Activated CD4-positive, alpha-beta T cell treated with anti-CD3 and anti-CD28 coated beads for 36 hours (primary cell): ENCODE measurements at regions not wholly inside any gene's neighbourhood (a gene's known extent, or its start where the extent isn't known, plus 50 kb on each side); places are given as distances from the start of the nearest gene placed in this dataset.

Experiments
- ATAC-seq: fragments of 200-7000 bp; cut with Tn5 transposase; one replicate; pipeline ENCODE4 v1.10.0; 2021; ENCODE audit warnings: mild to moderate bottlenecking, moderate library complexity
- CTCF ChIA-PET: fragments of 350-600 bp; sonication (Branson Sonifier 250); formaldehyde crosslinking; loops from one replicate; lab custom pipeline; 2021; ENCODE audit warnings: antibody characterized with exemption; lab: Charles Lee
- POLR2A ChIA-PET: fragments of 350-600 bp; sonication (Branson Sonifier 250); formaldehyde crosslinking; loops from one replicate; lab custom pipeline; 2021; ENCODE audit warnings: antibody characterized with exemption, inconsistent platforms; lab: Charles Lee
- DNase-seq: peaks from one replicate; pipeline ENCODE4 v3.0.0-alpha.2; 2020
- H3K27ac Mint-ChIP-seq: one replicate; pipeline ENCODE4 v1.8.0; 2021; ENCODE audit warnings: mixed read lengths
- H3K27me3 Mint-ChIP-seq: one replicate; pipeline ENCODE4 v1.8.0; 2021; ENCODE audit warnings: mixed read lengths
- H3K36me3 Mint-ChIP-seq: one replicate; pipeline ENCODE4 v1.8.0; 2021; ENCODE audit warnings: low read depth, mixed read lengths
- H3K4me1 Mint-ChIP-seq: one replicate; pipeline ENCODE4 v1.8.0; 2021; ENCODE audit warnings: mixed read lengths
- H3K4me3 Mint-ChIP-seq: one replicate; pipeline ENCODE4 v1.8.0; 2021; ENCODE audit warnings: mild to moderate bottlenecking, moderate library complexity, mixed read lengths
- H3K9me3 Mint-ChIP-seq: one replicate; pipeline ENCODE4 v1.8.0; 2021; ENCODE audit warnings: low read depth, mixed read lengths
- intact Hi-C, 2 experiments: fragments of 100-400 bp; cut with DNase I in 1 of 2; cut with micrococcal nuclease in 1 of 2; formaldehyde crosslinking; loops; one replicate each; pipeline versions ENCODE4 v1.14.2 to v1.15.1; 2022 to 2024; cut with DNase I, micrococcal nuclease

DNA sequence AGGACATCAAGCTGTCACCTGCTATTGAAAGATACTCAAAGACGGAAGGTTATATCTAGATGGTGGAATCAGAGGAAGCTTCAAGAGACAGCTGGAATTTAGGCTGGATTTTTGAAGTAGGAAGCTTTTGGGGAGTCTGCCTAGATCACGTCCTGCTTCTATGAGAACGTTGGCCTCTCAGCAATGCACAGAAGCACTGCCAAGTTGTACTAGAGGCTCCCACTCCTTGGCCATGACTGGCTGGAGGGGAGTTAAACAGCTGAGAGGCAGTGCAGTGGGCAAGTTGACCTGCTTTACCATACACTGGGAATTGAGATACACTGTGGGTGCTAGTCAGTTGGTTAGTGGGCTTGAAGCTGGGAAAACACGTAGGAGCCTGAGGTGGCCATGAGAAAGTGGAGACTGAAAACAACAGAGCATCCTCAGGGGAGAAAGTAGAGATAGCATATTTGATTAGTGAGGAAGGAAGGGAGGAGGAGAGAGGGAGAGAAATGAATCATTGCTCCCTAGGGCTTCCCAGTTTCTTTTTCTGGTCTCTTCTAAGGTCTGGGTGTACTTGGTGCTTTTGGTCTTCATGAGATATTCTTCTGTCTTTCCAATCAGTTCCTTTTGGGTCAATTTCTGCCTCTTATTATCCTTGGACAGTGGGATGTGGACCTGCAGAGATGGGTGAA lies 110.8 kb downstream of the EMP1 start:
- no peaks in the 10 kb centered on the region for H3K4me1 Mint-ChIP-seq
- intact Hi-C loops: no loop called here
- DNase-seq (no peak), ATAC-seq (no peak)
- H3K36me3 Mint-ChIP-seq: no peaks in the 10 kb centered on the region
- ChIA-PET POLR2A (no interaction called here), CTCF (no interaction called here)
- H3K27me3 Mint-ChIP-seq: peaks cover 25% of the 10 kb centered on the region
- no peak overlapping the region for H3K4me3 Mint-ChIP-seq
- H3K27ac Mint-ChIP-seq: no peak overlapping the region
- no peaks in the 10 kb centered on the region for H3K9me3 Mint-ChIP-seq

- POLR2A ChIA-PET: no interaction called here
- ATAC-seq (no peak), DNase-seq (no peak)
- CTCF ChIA-PET: interaction anchor here (0.6 to 1.4 kb wide), 3 partner anchors 25 to 314 kb away, joined by 3 to 6 read pairs (median 3); no protein-coding TSS in a partner anchor
- Mint-ChIP-seq H3K27me3 (peaks cover 32% of the 10 kb centered on the region), H3K27ac (no peak overlapping the region), H3K4me3 (no peak overlapping the region), H3K4me1 (no peaks in the 10 kb centered on the region), H3K9me3 (no peaks in the 10 kb centered on the region), H3K36me3 (no peaks in the 10 kb centered on the region)
- intact Hi-C loops: no loop called here
Observed at GRCh38 chr12:13304924-13305323, 108.4 kb downstream of the EMP1 start.

- intact Hi-C loops: no loop called here
- Mint-ChIP-seq H3K27ac (no peak overlapping the region), H3K4me3 (no peak overlapping the region), H3K36me3 (no peaks in the 10 kb centered on the region), H3K4me1 (no peaks in the 10 kb centered on the region), H3K27me3 (peaks cover 24% of the 10 kb centered on the region), H3K9me3 (no peaks in the 10 kb centered on the region)
- CTCF ChIA-PET: interaction anchor here (1.0 to 1.1 kb wide), 2 partner anchors 12 to 63 kb away, joined by 3 to 4 read pairs; no protein-coding TSS in a partner anchor
- no peak for ATAC-seq
- POLR2A ChIA-PET: no interaction called here
- no peak for DNase-seq
Observed at GRCh38 chr12:13299457-13299856, 102.9 kb downstream of the EMP1 start.

- H3K4me3 Mint-ChIP-seq: no peak overlapping the region
- no peaks in the 10 kb centered on the region for H3K9me3 Mint-ChIP-seq
- H3K36me3 Mint-ChIP-seq: no peaks in the 10 kb centered on the region
- no peak overlapping the region for H3K27ac Mint-ChIP-seq
- DNase-seq: no peak
- ATAC-seq: no peak
- H3K4me1 Mint-ChIP-seq: no peaks in the 10 kb centered on the region
- ChIA-PET CTCF (no interaction called here), POLR2A (no interaction called here)
- intact Hi-C loops: no loop called here
- H3K27me3 Mint-ChIP-seq: peaks cover 6% of the 10 kb centered on the region
Observed at GRCh38 chr12:13293096-13293495, 96.6 kb downstream of the EMP1 start.

GRCh38 chr12:13289653-13290289 lies 93.2 kb downstream of the EMP1 start:
- no peak for ATAC-seq

DNA sequence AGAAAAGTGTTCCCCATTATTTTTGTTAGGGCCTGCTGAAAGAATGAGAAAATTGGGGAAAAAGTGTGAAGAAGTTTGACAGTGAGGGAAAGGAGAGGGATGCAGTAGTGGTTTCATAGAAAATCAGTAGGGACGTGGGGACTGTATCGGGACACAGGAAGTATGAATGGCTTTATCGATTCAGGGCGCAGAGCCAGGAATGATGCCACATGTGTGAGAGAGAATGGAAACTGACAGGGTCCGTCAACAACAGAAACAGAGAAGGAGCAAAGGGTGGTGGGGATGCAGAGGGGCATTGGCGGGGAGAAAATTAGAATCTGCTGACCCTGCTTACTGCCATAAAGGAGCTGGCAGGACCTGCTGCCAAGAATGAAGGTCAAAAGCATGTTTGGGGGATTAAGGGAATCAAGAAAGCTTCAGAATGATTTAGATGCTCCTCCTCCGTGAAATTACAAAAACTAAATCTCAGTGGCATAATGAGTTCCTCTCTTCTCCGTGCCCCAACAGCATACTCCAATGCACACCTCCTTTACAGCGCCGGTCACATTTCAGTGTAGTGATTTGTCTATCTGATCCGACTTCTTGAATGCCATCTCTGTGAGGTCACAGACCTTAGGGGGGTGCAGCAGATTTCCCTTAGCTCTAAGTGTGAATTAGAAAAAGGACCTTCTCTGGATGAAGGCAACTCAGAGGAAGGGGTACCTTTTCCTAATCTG lies 92.6 kb downstream of the EMP1 start:
- no peak for ATAC-seq
- Mint-ChIP-seq H3K27me3 (peaks cover 2% of the 10 kb centered on the region), H3K9me3 (no peaks in the 10 kb centered on the region), H3K4me3 (no peak overlapping the region), H3K27ac (no peak overlapping the region), H3K36me3 (no peaks in the 10 kb centered on the region), H3K4me1 (no peaks in the 10 kb centered on the region)
- no peak for DNase-seq
- ChIA-PET CTCF (interaction anchor here (0.7 to 1.7 kb wide), 2 partner anchors 11 to 34 kb away, joined by 3 to 5 read pairs; no protein-coding TSS in a partner anchor), POLR2A (no interaction called here)
- intact Hi-C loops: no loop called here

More at GRCh38 chr12:13289653-13290289, 93.2 kb downstream of the EMP1 start:
- POLR2A ChIA-PET: no interaction called here
- intact Hi-C loops: no loop called here
- DNase-seq: no peak
- H3K36me3 Mint-ChIP-seq: no peaks in the 10 kb centered on the region
- H3K4me3 Mint-ChIP-seq: no peak overlapping the region
- CTCF ChIA-PET: interaction anchor here (0.6 to 0.9 kb wide), 3 partner anchors 12 to 1456 kb away, joined by 3 read pairs; no protein-coding TSS in a partner anchor
- no peaks in the 10 kb centered on the region for H3K9me3 Mint-ChIP-seq
- no peak overlapping the region for H3K27ac Mint-ChIP-seq
- H3K4me1 Mint-ChIP-seq: no peaks in the 10 kb centered on the region
- peaks cover 2% of the 10 kb centered on the region for H3K27me3 Mint-ChIP-seq

DNA sequence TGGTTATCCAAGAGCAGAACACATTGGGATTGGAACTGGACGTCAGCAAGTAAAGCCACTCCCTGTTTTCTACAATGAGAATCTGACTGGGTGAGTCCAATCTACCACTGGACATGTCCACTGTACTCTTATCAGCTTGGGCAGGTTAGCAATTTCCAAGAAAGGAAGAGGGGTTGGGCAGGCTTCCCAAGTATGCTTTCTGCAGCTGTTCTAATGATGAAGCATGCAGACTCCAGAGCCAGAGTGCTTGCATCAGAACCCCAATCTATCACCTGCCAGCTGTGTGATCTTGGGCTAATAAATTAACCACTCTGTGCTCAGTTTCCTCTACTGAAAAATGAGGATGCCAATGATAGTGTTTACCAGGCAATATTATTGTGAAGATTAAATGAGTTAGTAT lies 92.0 kb downstream of the EMP1 start:
- H3K4me3 Mint-ChIP-seq: no peak overlapping the region
- DNase-seq (no peak), ATAC-seq (no peak)
- no peak overlapping the region for H3K27ac Mint-ChIP-seq
- H3K36me3 Mint-ChIP-seq: no peaks in the 10 kb centered on the region
- H3K27me3 Mint-ChIP-seq: peaks cover 2% of the 10 kb centered on the region
- CTCF ChIA-PET: interaction anchor here (1.7 kb wide), 1 partner anchor 10 kb away, joined by 5 read pairs; no protein-coding TSS in a partner anchor
- H3K4me1 Mint-ChIP-seq: no peaks in the 10 kb centered on the region
- no peaks in the 10 kb centered on the region for H3K9me3 Mint-ChIP-seq
- intact Hi-C loops: no loop called here
- POLR2A ChIA-PET: no interaction called here

GRCh38 chr12:13283867-13284266 lies 87.3 kb downstream of the EMP1 start:
- H3K4me3 Mint-ChIP-seq: no peak overlapping the region
- ChIA-PET POLR2A (no interaction called here), CTCF (interaction anchor here (0.9 kb wide), 1 partner anchor 343 kb away, joined by 3 read pairs; no protein-coding TSS in a partner anchor)
- H3K36me3 Mint-ChIP-seq: no peaks in the 10 kb centered on the region
- H3K9me3 Mint-ChIP-seq: peaks cover 1% of the 10 kb centered on the region
- ATAC-seq (no peak), DNase-seq (no peak)
- no peaks in the 10 kb centered on the region for H3K4me1 Mint-ChIP-seq
- intact Hi-C loops: no loop called here
- no peak overlapping the region for H3K27ac Mint-ChIP-seq
- peaks cover 6% of the 10 kb centered on the region for H3K27me3 Mint-ChIP-seq

- intact Hi-C loops: no loop called here
- peaks cover 9% of the 10 kb centered on the region for H3K27me3 Mint-ChIP-seq
- no peak overlapping the region for H3K4me3 Mint-ChIP-seq
- H3K27ac Mint-ChIP-seq: no peak overlapping the region
- no peaks in the 10 kb centered on the region for H3K36me3 Mint-ChIP-seq
- CTCF ChIA-PET: interaction anchor here (0.6 to 1.2 kb wide), 6 partner anchors 28 to 940 kb away, joined by 3 to 7 read pairs (median 4); no protein-coding TSS in a partner anchor
- POLR2A ChIA-PET: no interaction called here
- DNase-seq (no peak), ATAC-seq (no peak)
- H3K4me1 Mint-ChIP-seq: peaks cover 3% of the 10 kb centered on the region
- peaks cover 1% of the 10 kb centered on the region for H3K9me3 Mint-ChIP-seq
Observed at GRCh38 chr12:13282861-13283260, 86.3 kb downstream of the EMP1 start.

- H3K9me3 Mint-ChIP-seq: peaks cover 1% of the 10 kb centered on the region
- H3K36me3 Mint-ChIP-seq: no peaks in the 10 kb centered on the region
- peak; percentile 82 for DNase-seq
- ChIA-PET CTCF (interaction anchor here (0.6 to 3.6 kb wide), 24 partner anchors 10 to 907 kb away, joined by 3 to 41 read pairs (median 4); no protein-coding TSS in a partner anchor), POLR2A (no interaction called here)
- H3K27me3 Mint-ChIP-seq: peaks cover 32% of the 10 kb centered on the region
- H3K4me3 Mint-ChIP-seq: no peak overlapping the region
- H3K27ac Mint-ChIP-seq: no peak overlapping the region
- H3K4me1 Mint-ChIP-seq: peaks cover 3% of the 10 kb centered on the region
- ATAC-seq: peak; percentile 97
- intact Hi-C loops: loop anchor here (1.0 to 10.0 kb wide), 8 partner anchors 69 to 889 kb away; no protein-coding TSS in a partner anchor
Observed at GRCh38 chr12:13278249-13278787, 81.8 kb downstream of the EMP1 start.

- Mint-ChIP-seq H3K36me3 (no peaks in the 10 kb centered on the region), H3K27ac (no peak overlapping the region), H3K4me3 (no peak overlapping the region), H3K27me3 (peaks cover 32% of the 10 kb centered on the region), H3K9me3 (peaks cover 1% of the 10 kb centered on the region), H3K4me1 (peaks cover 3% of the 10 kb centered on the region)
- intact Hi-C loops: loop anchor here (5.0 to 10.0 kb wide), 4 partner anchors 70 to 890 kb away; no protein-coding TSS in a partner anchor
- POLR2A ChIA-PET: no interaction called here
- no peak for ATAC-seq
- DNase-seq: no peak
- CTCF ChIA-PET: interaction anchor here (1.2 to 3.6 kb wide), 2 partner anchors 21 to 211 kb away, joined by 4 to 41 read pairs; no protein-coding TSS in a partner anchor
Observed at GRCh38 chr12:13277293-13277692, 80.8 kb downstream of the EMP1 start.
